GM19467 (cell line): ENCODE measurements at regions not wholly inside any gene's neighbourhood (a gene's known extent, or its start where the extent isn't known, plus 50 kb on each side); places are given as distances from the start of the nearest gene placed in this dataset.
"Not testable (repeated sequence)": the region's sequence is repeated elsewhere in the genome, so short reads cannot be mapped to it uniquely, and the experiment has no call there.

Experiments
- ATAC-seq: cut with Tn5 transposase; IDR thresholded peaks from one replicate; pipeline ENCODE4 v1.9.1; 2021; ENCODE audit warnings: mild to moderate bottlenecking, moderate library complexity; ENCODE audit not compliant: unreplicated experiment

DNA sequence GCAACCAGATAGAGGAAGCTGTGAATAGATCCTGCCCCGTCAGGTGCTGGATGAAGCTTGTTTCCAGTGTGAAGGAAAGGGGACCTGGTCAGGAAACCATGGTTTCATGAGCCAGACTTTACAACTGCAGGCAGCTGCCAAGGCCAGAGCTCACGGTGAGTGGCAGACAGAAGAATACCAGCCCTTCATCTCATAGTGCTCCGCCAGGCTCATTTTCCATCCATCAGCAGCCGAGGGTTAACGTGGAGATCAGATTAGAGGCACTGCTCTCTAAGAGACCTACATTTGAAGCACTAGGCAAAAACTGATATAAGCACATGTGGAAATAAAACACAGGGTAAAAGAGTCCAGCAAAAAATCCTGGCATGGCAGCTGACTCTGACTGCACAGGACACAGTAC is 172.4 kb downstream of the CD24 start:
- ATAC-seq = no peak

DNA sequence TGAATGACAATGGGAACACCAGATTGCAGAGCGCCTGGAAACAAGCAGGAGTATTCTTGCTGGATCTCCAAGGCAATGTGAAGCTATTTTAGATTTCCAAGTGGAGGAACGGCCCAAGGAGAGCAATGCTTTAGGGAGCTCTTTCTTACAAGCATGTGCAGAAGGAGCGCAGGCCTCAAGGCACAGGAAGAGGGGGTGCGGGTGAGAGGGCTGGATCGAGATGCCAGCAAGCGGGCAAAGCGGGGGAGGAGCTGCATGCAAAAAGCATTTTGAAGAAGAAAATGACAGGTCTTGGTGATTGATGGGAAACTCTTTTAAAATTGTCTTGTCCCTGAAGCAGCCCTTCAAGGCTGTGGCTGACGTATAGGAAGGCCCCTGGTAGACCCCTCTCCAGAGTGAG is 171.9 kb downstream of the QRSL1 start:
- no peak for ATAC-seq

DNA sequence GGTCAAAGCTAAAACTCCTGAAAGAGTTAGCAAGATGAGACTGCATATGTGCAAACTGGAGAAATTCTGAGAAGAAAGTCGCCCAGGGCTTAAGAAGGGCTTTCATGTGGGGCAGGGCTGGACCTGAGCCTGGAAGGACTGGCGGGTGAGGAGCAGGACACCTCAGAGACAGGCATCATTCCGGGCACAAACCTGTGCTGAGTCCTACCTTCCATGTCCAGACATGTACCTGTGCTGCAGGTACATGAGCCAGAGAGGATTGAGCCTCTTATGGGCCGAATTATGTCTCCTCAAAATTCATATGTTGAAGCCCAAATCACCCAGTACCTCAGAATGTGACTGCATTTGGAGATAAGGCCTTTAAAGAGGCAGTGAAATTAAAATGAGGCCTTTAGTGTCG is 171.0 kb downstream of the QRSL1 start:
- no peak for ATAC-seq

DNA sequence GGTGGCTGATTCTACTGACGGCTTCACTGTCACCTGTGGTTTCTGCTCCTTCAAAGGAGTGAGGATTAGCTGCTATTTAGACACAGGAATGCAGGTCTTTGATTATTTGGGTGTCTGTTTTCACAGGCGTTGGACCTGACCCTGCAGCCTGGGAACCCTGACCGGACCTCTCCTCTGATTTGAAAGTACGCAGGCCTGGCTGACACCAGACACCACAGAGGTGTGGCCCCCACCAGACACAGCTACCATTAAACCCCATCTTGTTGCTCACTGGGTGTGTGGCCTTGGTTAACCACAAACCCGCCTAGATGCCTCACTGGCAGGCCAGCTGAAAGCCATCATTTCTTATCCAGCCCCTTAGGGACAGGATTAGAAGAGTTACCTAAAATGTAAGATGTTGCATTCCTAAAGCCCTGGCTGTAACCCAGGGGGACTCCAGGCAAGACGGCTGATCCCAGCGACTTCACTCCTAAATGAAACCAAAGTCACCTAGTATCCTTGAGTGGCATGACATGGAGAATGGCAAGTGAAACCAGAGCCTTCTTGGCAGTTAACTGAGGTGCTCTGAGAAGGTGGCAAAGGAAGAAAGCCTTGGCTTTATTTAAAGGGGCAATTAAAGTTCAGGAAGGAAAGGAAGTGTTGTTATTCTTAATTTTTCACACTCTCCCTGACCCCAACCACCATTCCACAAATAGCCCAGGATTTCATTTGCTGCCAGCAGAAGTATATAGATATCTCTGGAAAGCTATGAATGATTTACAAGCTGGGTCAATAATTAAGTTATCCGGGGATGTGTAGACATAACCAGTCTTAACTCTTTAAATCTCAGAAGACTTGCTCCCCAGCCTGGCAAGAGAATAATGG is 169.9 kb downstream of the QRSL1 start:
- peak; percentile 79 for ATAC-seq

DNA sequence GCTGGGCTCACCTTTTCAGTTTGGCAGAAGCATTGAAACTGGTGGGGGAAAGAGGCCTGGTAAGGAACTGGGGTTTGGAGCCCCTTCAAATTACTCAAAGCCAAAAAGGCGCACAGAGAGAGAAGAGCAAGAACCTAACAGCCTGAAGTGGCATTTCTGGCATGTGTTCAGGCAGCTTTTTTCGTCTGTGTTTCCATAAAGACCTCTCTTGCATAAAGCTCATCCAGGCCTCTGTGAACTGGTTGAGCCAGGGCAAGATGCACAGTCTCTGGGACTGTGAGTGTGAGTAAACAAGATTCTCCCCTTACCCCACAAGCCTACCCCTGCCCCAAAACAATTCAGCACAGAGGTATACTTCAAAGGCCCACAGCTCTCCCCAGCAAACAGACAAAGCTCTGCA is 167.8 kb downstream of the QRSL1 start:
- no peak for ATAC-seq

DNA sequence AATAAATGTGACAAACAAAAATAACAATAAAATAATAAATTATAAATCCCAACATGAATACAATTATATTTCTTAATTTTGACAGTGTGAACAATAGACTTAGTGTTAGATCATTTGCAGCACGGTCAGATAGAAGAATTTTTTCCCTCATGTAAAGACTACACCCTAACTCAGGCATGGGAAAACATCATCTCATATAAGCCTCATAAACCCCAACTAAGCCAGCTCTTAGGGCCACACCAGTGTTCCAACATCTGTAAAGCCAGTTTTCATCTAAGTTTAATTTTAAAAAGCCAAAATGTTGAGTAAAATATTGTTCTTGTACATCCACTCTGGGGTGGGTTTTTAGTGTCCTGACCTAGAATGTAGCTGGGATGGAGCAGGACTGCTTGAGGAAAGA is 167.4 kb downstream of the QRSL1 start:
- no peak for ATAC-seq

DNA sequence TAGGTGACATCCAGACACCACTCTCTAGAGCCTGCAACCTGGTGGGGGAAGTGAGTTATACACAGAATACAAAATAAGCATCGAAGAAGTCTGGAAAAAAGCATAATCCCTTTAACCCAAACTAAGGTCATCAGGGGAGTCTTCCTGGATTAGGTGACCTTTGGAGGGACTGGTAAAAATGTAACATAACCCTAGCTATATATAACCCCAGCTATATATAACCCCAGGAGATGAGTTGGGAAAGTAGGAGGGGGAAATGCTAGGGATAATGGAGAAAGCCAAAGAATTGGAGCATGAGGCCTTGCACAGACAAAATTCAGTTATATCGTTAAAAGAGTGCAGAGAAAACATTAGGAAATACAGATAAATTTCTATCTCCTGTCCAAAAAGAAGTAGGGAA is 164.8 kb downstream of the QRSL1 start:
- ATAC-seq = no peak

DNA sequence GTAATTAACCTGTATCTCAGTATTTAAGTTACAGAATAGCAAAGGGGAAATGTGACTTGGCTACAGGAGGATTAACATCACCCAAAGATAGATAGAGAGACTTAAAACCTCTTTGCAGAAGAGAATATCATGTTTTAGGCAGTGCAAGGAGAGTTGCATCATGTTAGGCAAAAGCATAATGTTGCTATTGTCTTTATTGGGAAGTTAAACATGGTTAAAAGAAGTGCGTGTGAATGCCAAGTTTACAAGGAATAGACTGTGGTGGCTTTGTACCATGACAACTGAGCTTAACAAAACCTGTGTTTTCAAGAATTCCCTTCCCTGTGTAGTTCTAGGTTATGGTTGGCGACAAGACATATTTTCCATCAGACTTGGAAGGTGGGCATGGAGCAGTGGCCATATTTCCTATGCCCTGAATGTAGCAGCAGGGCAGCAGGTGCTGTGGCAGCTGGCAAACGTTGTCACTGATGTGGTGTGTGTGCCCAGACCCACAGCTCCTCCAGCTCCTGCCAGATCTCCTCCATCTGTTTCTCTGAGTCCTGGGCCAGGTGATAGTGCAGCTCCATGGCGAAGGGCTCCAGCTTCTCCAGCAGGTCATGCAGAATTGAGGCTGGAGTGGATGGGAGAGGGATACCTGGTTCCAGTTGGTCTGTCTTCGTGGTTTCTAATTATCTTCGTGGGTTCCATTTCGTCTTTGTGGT is 163.3 kb downstream of the QRSL1 start:
- no peak for ATAC-seq

DNA sequence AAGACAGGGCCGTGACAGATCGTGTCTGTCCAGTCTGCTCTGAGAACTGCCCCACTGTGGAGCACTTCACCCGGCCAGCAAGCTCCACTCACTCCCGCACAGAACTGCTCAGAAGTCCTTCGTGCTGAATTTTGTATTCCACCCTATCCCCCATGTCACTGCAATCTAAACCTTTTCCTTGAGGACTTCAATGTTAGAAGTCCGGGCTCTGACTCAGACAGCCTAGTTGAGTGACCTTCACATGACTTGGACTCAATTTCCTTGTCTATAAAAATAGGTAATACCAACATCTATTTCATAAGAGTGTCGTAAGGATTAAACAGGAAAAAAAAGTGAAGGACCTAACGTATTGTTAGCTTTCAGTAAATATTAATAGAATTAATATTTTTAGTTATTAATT is 161.6 kb downstream of the QRSL1 start:
- ATAC-seq = no peak

DNA sequence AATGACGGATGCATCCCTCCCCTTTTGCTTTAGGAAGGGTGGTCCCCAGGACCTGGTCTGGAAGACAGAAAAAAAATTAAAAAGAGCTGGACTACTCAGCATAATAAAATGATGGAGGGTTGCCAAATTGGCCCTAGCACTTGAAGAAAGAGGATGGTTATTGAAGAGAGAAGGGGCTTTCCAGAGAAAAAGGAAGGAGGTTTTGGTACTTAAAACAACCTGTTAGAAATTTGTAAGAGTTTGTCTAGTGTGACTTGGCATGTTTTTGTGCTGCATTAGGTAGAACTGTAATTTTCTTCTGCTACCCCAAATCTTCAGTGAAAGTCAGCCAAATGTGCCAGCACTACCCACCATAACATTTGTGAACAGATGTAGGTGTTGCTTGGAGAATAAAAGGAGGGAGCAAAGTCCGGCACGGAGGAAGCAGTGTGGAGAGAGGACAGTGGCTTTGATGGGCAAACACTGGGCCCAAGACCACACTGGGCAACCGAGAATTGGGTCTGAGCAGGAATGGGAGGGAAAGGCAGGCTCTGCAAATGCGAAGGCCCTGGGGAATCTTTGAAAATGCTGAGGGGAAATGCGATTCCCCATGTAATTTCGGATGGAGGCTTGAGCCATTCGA is 160.9 kb downstream of the QRSL1 start:
- ATAC-seq = no peak

DNA sequence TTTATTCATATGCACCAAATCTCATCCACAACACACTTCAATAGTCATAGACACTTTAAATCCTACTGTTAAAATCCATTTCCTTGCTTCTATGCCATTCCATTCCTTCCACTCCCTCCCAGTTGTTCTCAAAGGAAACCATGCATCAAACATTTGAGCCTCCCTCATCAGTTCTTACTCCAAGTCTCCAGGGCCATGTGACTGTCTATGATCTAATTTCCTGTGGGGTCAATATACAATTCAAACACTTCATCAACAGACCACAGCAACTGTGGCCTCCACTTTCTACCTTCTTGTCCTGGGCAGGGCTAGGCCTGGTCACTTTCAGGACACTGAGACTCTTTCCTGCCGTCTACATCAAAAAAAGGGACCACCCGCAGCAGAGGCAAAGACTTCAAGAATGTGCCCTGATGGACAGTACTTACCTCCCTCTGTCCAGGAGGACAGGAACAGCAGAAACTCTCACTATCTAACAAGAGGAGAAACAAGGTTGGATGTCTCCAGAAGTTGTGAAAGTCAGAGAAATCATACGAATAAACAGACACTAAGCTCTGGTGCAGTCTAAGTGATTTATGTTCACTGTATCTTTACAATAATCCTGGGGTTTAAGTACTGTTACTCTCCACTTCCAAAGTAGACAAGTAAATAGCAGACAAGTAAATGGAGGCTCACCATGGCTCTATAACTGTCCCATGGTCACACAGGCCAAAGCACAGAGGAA is 160.2 kb downstream of the QRSL1 start:
- no peak for ATAC-seq

DNA sequence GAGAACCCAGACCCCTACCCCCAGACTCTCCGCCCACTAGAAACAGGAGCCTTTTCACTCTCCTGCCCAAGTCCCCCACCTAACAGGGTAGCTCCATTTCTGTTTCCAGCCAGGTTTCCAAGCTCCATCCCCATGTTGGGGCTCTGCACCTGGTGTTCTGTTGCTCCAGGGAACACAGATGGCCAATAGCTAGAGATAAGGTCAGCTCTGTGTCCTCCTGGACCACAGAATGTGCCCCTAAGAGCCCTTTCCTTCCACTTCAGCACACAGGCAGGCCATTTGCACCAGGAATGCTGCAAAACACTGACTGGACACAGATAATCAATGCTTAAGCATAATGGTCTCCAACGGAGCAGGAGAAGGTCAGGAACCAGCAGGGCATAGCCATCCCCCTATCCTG is 159.4 kb downstream of the QRSL1 start:
- ATAC-seq = no peak

DNA sequence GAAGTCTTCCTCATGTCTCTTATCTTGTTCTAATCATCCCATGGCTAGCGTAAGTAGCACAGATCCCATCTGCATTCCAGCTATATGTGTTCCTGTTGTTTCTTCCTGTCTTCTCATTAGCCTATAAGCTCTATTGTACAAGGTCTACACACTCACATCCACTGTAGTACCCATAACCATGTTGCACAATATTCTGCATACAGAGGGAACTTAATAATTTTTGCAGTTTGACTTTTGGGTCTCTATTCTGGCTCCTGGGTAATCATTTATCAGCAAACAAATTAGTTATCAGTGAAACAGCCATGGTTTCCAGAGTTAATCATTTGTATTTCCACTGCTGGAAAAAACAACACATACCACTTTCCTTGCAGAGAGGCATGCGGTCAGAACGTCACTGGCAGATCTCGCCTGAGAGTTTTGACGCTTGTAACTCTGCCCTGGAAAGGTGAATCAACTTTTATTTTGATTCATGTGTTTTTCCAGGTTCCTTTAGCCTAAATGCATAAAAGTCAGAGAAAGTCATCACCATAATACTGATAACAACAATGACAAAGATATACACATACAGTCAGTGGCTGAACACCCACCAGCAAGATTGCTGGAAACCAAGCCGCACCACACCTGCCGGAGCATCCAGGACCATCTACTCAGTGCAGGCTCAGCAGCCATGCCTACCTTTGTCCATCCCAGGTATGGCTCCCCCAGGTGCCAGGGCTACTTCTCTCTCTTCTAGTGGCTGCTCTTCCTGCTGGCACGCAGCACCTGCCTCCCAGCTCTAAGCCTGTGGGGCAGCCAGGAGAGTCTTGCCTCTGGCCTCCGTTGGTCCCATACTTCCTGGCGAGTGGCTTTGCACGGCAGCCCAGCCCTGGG is 158.2 kb downstream of the QRSL1 start:
- ATAC-seq = no peak

DNA sequence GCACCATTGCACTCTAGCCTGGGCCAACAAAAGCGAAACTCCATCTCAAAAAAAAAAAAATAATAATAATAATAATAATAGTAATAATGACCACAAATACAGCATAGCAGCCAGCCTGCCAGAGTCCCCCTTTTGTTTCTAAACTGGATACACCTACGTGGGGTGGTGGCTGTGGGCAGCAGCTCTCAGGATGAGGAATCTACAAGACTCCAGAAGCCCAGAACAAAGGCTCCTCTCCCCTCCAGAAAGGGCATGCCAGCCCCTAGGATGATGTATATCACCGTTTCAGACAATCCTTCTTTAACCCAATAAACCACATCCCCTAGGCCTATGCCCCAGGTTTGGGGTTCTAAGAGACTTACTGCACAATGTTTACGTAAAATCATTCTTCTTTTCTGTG is 155.9 kb downstream of the QRSL1 start:
- no peak for ATAC-seq

DNA sequence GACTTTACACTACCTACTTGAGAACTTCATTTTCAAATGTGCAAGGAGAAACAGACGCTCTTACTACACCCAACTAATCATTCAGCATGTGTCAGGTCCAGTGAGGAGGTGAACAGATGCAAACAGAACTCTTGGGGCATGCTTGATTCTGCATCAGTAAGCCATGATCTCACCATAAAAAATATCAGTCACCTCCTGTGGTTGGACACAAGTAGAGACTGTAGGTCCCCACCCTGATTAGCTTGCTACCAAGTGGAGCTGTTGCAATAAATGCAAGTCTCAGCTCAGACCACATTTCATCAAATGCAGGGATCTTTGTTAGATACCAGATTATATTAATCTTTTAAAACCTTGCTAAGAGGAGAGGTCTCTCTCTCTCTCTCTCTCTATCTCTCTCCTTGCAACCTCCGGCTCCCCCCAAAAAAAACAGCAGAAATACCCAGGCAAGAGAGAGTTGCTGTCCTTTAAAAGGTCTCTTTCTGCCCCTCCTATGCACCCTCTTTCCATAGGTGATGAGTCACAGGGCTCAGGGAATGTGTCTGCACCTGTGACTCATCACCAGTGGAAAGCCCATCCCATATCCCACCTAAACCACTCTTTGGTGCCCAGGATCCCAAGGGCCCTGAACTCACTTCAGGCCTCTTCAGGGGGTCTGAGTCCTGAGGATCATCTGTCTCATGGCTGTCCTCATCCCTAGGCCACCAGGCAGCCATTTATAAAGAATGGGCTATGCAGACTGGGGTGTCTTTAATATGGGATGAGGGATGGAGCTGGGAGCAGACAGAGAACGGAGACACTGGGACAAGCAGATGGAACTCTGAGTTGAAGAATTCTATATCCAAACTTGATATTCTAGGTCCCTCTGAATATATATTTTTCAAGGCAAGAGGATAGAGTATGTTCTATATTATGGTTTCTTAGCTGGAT is 154.5 kb downstream of the QRSL1 start:
- no peak for ATAC-seq

DNA sequence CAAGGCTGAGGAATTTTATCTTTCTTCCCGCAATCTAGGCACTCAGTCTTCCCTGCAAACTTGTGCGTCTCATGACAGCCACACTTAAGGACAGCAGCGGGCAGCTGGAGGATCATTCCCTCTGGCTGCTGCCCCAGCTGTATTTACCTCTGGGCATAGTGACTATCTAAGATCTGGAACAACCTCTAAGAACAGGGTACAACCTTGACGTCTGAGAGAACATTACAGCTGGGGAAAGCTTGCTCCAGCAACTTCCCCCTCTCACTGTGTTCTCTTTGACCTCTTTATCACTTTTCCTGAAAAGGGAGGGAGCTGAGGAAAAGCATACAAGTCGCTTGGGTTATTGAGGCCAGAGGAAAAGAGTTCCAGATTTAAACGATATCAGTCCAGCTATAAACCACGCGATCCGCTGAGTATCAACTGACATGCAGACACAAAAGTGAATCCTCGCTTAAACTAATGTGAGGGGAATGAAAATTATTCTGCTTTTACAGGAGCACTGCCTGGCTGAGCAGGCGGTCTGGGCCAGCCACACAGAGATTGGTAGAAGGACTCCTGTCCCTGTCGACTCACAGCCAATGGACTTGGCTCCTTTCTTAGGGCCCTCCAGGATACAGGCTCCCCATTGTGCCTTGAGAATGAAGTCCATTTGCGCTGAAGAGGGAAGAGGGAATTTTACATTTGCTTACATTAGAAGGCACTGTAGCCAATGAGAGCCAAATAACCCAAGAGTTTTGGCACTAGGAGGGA is 153.3 kb downstream of the QRSL1 start:
- no peak for ATAC-seq

DNA sequence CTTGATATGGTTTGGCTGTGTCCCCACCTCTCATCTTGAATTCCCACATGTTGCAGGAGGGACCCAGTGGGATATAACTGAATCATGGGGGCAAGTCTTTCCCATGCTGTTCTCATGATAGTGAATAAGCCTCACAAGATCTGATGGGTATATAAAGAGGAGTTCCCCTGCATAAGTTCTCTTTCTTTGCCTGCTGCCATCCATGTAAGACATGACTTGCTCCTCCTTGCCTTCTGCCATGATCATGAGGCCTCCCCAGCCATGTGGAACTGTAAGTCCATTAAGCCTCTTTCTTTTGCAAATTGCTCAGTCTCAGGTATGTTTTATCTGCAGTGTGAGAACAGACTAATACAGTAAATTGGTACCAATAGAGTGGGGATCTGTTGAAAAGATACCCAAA is 150.2 kb downstream of the QRSL1 start:
- ATAC-seq = not testable (repeated sequence)

DNA sequence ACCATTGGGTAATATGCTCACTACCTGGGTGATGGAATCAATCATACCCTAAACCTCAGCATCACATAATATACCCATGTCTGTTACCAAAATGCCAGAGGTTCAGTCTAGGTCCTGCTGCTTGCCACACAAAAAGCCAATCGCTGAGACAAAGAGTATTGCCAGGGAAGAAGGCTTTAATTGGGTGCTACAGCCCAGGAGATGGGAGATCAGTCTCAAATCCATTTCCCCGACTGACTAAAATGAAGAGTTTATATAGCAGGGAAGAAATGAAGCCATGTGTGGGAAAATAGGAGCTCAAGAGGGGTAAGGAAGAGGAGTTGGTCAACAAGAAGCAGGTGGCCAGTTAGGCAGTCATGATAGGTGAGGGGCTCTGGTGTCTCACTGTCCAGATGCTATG is 149.6 kb downstream of the QRSL1 start:
- ATAC-seq = no peak
